DND-41 (cell line): ENCODE measurements at regions not wholly inside any gene's neighbourhood (a gene's known extent, or its start where the extent isn't known, plus 50 kb on each side); places are given as distances from the start of the nearest gene placed in this dataset.

Experiments used
- CTCF ChIP-seq: IDR thresholded peaks from 2 replicates; pipeline ENCODE4 v1.5.1; 2012; ENCODE audit warnings: borderline replicate concordance, low read length, moderate library complexity, mild to moderate bottlenecking; ENCODE audit not compliant: poor library complexity, severe bottlenecking; ENCODE audit errors: extremely low read depth
- EZH2 ChIP-seq: IDR thresholded peaks from 3 replicates; pipeline ENCODE4 v1.6.1; 2012; ENCODE audit warnings: borderline replicate concordance, low read depth, mild to moderate bottlenecking, moderate library complexity, low read length, inconsistent platforms; ENCODE audit not compliant: severe bottlenecking

- TF ChIP-seq CTCF (no peak), EZH2 (no peak)
These were observed 1968.4 kb downstream of the EFNA5 start for GRCh38 chr5:105702323-105702722.
